ENCODE measurements at regions not wholly inside any gene's neighbourhood (a gene's known extent, or its start where the extent isn't known, plus 50 kb on each side); places are given as distances from the start of the nearest gene placed in this dataset.
"Not testable (repeated sequence)": the region's sequence is repeated elsewhere in the genome, so short reads cannot be mapped to it uniquely, and the experiment has no call there.

- DNase-seq; H3K36me3 ChIP-seq; H3K27ac ChIP-seq; H3K4me1 ChIP-seq; ATAC-seq; intact Hi-C loops (cut with DNase I); H3K27me3 ChIP-seq (ENCODE audit: low read depth); H3K4me3 ChIP-seq; H3K9me3 ChIP-seq: not testable (repeated sequence)
These were observed 576.2 kb upstream of the C9orf72 start for GRCh38 chr9:28149361-28150050.

- Histone ChIP-seq H3K9me3 (no peaks in the 10 kb centered on the region), H3K27ac (no peak overlapping the region), H3K27me3 (ENCODE audit: low read depth) (no peaks in the 10 kb centered on the region), H3K4me1 (no peaks in the 10 kb centered on the region), H3K36me3 (no peaks in the 10 kb centered on the region), H3K4me3 (no peak overlapping the region)
- no peak for ATAC-seq
- no peak for DNase-seq
- intact Hi-C loops (cut with DNase I), result no loop called here
- no peak for TF ChIP-seq CTCF (IDR thresholded peaks at IDR 0.05)
These were observed 581.8 kb upstream of the C9orf72 start for GRCh38 chr9:28155067-28155466.

- Histone ChIP-seq H3K9me3 (no peaks in the 10 kb centered on the region), H3K36me3 (no peaks in the 10 kb centered on the region), H3K4me3 (no peak overlapping the region), H3K4me1 (no peaks in the 10 kb centered on the region), H3K27me3 (ENCODE audit: low read depth) (no peaks in the 10 kb centered on the region), H3K27ac (no peak overlapping the region)
- no peak for TF ChIP-seq CTCF (IDR thresholded peaks at IDR 0.05)
- ATAC-seq (no peak), DNase-seq (no peak)
- intact Hi-C loops (cut with DNase I), result no loop called here
These were observed 582.4 kb upstream of the C9orf72 start for GRCh38 chr9:28155671-28156070.

DNA sequence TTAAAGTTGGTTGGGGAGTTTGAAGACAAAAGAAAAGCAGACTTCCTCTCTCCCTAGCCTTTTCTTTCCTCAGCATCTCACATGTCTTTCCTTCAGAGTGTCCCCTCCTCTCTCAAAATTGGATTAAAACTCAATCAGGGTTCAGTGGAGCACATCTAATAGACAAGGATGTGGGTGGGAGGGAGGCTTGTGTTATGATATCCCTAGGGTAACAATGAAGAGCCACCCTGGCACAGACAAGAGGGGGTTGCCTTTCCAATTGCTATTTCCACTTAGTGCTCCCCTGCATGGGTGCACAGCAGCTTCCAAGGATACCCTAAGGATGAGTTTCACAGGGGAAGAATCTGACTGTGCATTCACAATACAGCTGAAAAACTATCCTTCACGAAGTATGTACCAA is 585.2 kb upstream of the C9orf72 start:
- no peaks in the 10 kb centered on the region for H3K4me1 ChIP-seq
- DNase-seq (no peak), ATAC-seq (no peak)
- H3K27me3 ChIP-seq (ENCODE audit: low read depth), result no peaks in the 10 kb centered on the region
- no peak overlapping the region for H3K27ac ChIP-seq
- intact Hi-C loops (cut with DNase I), result no loop called here
- H3K36me3 ChIP-seq, result no peaks in the 10 kb centered on the region
- no peak for TF ChIP-seq CTCF (IDR thresholded peaks at IDR 0.05)
- no peaks in the 10 kb centered on the region for H3K9me3 ChIP-seq
- no peak overlapping the region for H3K4me3 ChIP-seq

- intact Hi-C loops (cut with DNase I), result no loop called here
- no peak for ATAC-seq
- TF ChIP-seq CTCF (IDR thresholded peaks at IDR 0.05), result no peak
These were observed 590.3 kb upstream of the C9orf72 start for GRCh38 chr9:28163619-28164018.

GRCh38 chr9:28166179-28166578 is 592.9 kb upstream of the C9orf72 start:
- H3K27me3 ChIP-seq (ENCODE audit: low read depth), result no peaks in the 10 kb centered on the region
- TF ChIP-seq CTCF (IDR thresholded peaks at IDR 0.05), result no peak
- no peaks in the 10 kb centered on the region for H3K36me3 ChIP-seq
- H3K27ac ChIP-seq, result no peak overlapping the region
- intact Hi-C loops (cut with DNase I), result no loop called here
- H3K4me3 ChIP-seq, result no peak overlapping the region
- DNase-seq, result no peak
- H3K9me3 ChIP-seq, result no peaks in the 10 kb centered on the region
- no peaks in the 10 kb centered on the region for H3K4me1 ChIP-seq
- ATAC-seq, result no peak

More at GRCh38 chr9:28163619-28164018, 590.3 kb upstream of the C9orf72 start:
- H3K36me3 ChIP-seq, result no peaks in the 10 kb centered on the region
- H3K4me1 ChIP-seq, result no peaks in the 10 kb centered on the region
- H3K9me3 ChIP-seq, result no peaks in the 10 kb centered on the region
- no peak overlapping the region for H3K4me3 ChIP-seq
- H3K27ac ChIP-seq, result no peak overlapping the region
- no peak for DNase-seq
- no peaks in the 10 kb centered on the region for H3K27me3 ChIP-seq (ENCODE audit: low read depth)
